GM12878 (cell line): ENCODE measurements at regions not wholly inside any gene's neighbourhood (a gene's known extent, or its start where the extent isn't known, plus 50 kb on each side); places are given as distances from the start of the nearest gene placed in this dataset.

Experiments
- ATAC-seq: fragments of 200-7000 bp; cut with Tn5 transposase; 3 replicates; pipeline ENCODE4 v1.9.1; 2020; ENCODE audit warnings: mild to moderate bottlenecking, moderate library complexity
- BruUV-seq: library from RNA; stranded (reverse); fragments of 400-500 nt; replicated peaks from 2 replicates; lab custom pipeline; 2021; lab: Mats Ljungman, UMichigan
- CTCF ChIA-PET: fragments of 300-600 bp; sonication (Branson Sonifier 250); formaldehyde crosslinking; extraction: SDS; loops from one replicate; lab custom pipeline; 2021; ENCODE audit warnings: inconsistent platforms; lab: Yijun Ruan, JAX
- POLR2A ChIA-PET: fragments of 350-600 bp; formaldehyde crosslinking; extraction: SDS; loops from one replicate; lab custom pipeline; 2021; ENCODE audit warnings: inconsistent platforms; lab: Charles Lee
- RAD21 ChIA-PET: fragments of 300-600 bp; sonication (Branson Sonifier 250); formaldehyde crosslinking; loops from one replicate; lab custom pipeline; 2023; ENCODE audit warnings: antibody characterized with exemption; ENCODE audit not compliant: unreplicated experiment; lab: Charles Lee
- SMC1A ChIA-PET: fragments of 300-600 bp; sonication (Branson Sonifier 250); formaldehyde crosslinking; loops from one replicate; lab custom pipeline; 2023; ENCODE audit not compliant: unreplicated experiment, uncharacterized antibody; lab: Charles Lee
- DNase-seq: peaks from one replicate; pipeline ENCODE4 v3.0.0-alpha.2; 2011; ENCODE audit warnings: low read depth, low spot score
- FAIRE-seq: peaks from 3 replicates; lab custom pipeline; 2011; peaks lifted over from hg19 to GRCh38; lab: Jason Lieb, UNC
- H2AFZ ChIP-seq: 2 replicates; pipeline ENCODE4 v1.6.0; 2011; ENCODE audit warnings: low read depth, low read length, control low read depth; ENCODE audit not compliant: control insufficient read depth
- H3K27ac ChIP-seq: 2 replicates; pipeline ENCODE4 v1.5.1; 2011; ENCODE audit warnings: control low read depth; ENCODE audit not compliant: control insufficient read depth, insufficient read depth
- H3K27me3 ChIP-seq, 2 experiments: replicated peaks in 1 of 2; 2 replicates each; pipeline versions ENCODE4 v1.6.0 to v1.6.1; 2011; ENCODE audit warnings: low read length in 1 of 2; ENCODE audit not compliant: control insufficient read depth in 2 of 2, insufficient read depth in 2 of 2
- H3K36me3 ChIP-seq, 2 experiments: 2 replicates each; pipeline ENCODE4 v1.5.1; 2011; ENCODE audit warnings: low read length in 1 of 2; ENCODE audit not compliant: control insufficient read depth in 2 of 2, insufficient read depth in 2 of 2
- H3K4me1 ChIP-seq: 2 replicates; pipeline ENCODE4 v1.6.1; 2011; ENCODE audit warnings: mild to moderate bottlenecking, low read length, moderate library complexity, mixed read lengths; ENCODE audit not compliant: control insufficient read depth, insufficient read depth
- H3K4me2 ChIP-seq: 2 replicates; pipeline ENCODE4 v1.6.0; 2011; ENCODE audit warnings: control low read depth; ENCODE audit not compliant: control insufficient read depth, insufficient read depth
- H3K4me3 ChIP-seq: fragments of 200-600 bp; sonication (generic); 2 replicates; pipeline ENCODE4 v1.5.1; 2016
- H3K79me2 ChIP-seq: 2 replicates; pipeline ENCODE4 v1.6.0; 2011; ENCODE audit warnings: low read length; ENCODE audit not compliant: control insufficient read depth, insufficient read depth
- H3K9ac ChIP-seq: 2 replicates; pipeline ENCODE4 v1.8.0; 2011; ENCODE audit warnings: low read length, control low read depth, mixed read lengths; ENCODE audit not compliant: control insufficient read depth, insufficient read depth
- H3K9me3 ChIP-seq: replicated peaks from 3 replicates; pipeline ENCODE4 v1.5.1; 2011; ENCODE audit warnings: mild to moderate bottlenecking, low read length; ENCODE audit not compliant: control insufficient read depth, insufficient read depth
- H4K20me1 ChIP-seq: 2 replicates; pipeline ENCODE4 v1.6.0; 2011; ENCODE audit not compliant: control insufficient read depth, insufficient read depth
- CBFB ChIP-seq: IDR thresholded peaks from 2 replicates; pipeline ENCODE4 v1.6.1; 2016; ENCODE audit warnings: antibody characterized with exemption, low read depth
- CBX3 ChIP-seq: fragments of 200-600 bp; sonication (generic); IDR thresholded peaks from 2 replicates; pipeline ENCODE4 v1.6.1; 2016; ENCODE audit warnings: low read depth, borderline replicate concordance
- EED ChIP-seq: sonication (generic); IDR thresholded peaks from 2 replicates; pipeline ENCODE4 v1.6.1; 2016; ENCODE audit warnings: antibody characterized with exemption, low read depth
- EP300 ChIP-seq, 2 experiments: fragments of 150-350 bp in 1 of 2; IDR thresholded peaks; 2 replicates each; pipeline ENCODE4 v1.6.1; 2011 to 2012; ENCODE audit warnings: low read depth in 2 of 2, low read length in 2 of 2, borderline replicate concordance in 1 of 2, improper control_type of control experiment in 1 of 2, inconsistent platforms in 1 of 2; ENCODE audit not compliant: control insufficient read depth in 1 of 2
- ETV6 ChIP-seq, 2 experiments: fragments of 450-650 bp in 1 of 2; IDR thresholded peaks in 1 of 2; conservative IDR thresholded peaks in 1 of 2; 2 replicates each; pipeline ENCODE4 v1.6.1; 2014; ENCODE audit warnings: antibody characterized with exemption in 1 of 2, borderline replicate concordance in 1 of 2, low read depth in 1 of 2, mild to moderate bottlenecking in 1 of 2, moderate library complexity in 1 of 2
- NR2F1 ChIP-seq: fragments of 450-650 bp; conservative IDR thresholded peaks from 2 replicates; pipeline ENCODE4 v1.6.1; 2017; ENCODE audit warnings: mild to moderate bottlenecking
- RBBP5 ChIP-seq: fragments of 200-600 bp; sonication (generic); conservative IDR thresholded peaks from 2 replicates; pipeline ENCODE4 v1.6.1; 2016
- SIN3A ChIP-seq: IDR thresholded peaks from 2 replicates; pipeline ENCODE4 v1.6.1; 2012; ENCODE audit warnings: low read depth, low read length, improper control_type of control experiment
- SMARCA5 ChIP-seq: fragments of 450-650 bp; IDR thresholded peaks from 2 replicates; pipeline ENCODE4 v1.6.1; 2017; ENCODE audit warnings: mild to moderate bottlenecking
- SMC3 ChIP-seq: IDR thresholded peaks from 2 replicates; pipeline ENCODE4 v1.6.1; 2011; ENCODE audit warnings: low read length, improper control_type of control experiment, borderline replicate concordance
- TCF3 ChIP-seq: IDR thresholded peaks from 2 replicates; pipeline ENCODE4 v1.6.1; 2012; ENCODE audit warnings: low read depth, mild to moderate bottlenecking, low read length, borderline replicate concordance; ENCODE audit not compliant: insufficient read depth
- ZNF207 ChIP-seq: fragments of 450-650 bp; IDR thresholded peaks from 2 replicates; pipeline ENCODE4 v1.6.1; 2014; ENCODE audit warnings: antibody characterized with exemption, mild to moderate bottlenecking, borderline replicate concordance
- ZNF217 ChIP-seq: fragments of 450-650 bp; IDR thresholded peaks from 2 replicates; pipeline ENCODE4 v1.6.1; 2017; ENCODE audit warnings: antibody characterized with exemption, mild to moderate bottlenecking
- WGBS: methylation state at CpG from one replicate; pipeline ENCODE4 v1.1.6; 2016; ENCODE audit warnings: low lambda C conversion rate; ENCODE audit not compliant: insufficient replicate concordance, insufficient coverage; ENCODE audit errors: missing lambda C conversion rate; 5-methylcytosine and 5-hydroxymethylcytosine counted together
- in situ Hi-C: fragments of 300-500 bp; cut with MboI; formaldehyde crosslinking; loops from 9 replicates; pipeline ENCODE4 v1.14.3; 2018; ENCODE audit warnings: mixed read lengths
- intact Hi-C: fragments of 100-400 bp; cut with micrococcal nuclease; formaldehyde crosslinking; loops from one replicate; pipeline ENCODE4 v1.14.2; 2022; ENCODE audit not compliant: unreplicated experiment
- TF ChIP-seq, protein P1 (sequence below): IDR thresholded peaks from 2 replicates; pipeline ENCODE4 v1.6.1; 2012; ENCODE audit warnings: low read depth, low read length, improper control_type of control experiment

DNA sequence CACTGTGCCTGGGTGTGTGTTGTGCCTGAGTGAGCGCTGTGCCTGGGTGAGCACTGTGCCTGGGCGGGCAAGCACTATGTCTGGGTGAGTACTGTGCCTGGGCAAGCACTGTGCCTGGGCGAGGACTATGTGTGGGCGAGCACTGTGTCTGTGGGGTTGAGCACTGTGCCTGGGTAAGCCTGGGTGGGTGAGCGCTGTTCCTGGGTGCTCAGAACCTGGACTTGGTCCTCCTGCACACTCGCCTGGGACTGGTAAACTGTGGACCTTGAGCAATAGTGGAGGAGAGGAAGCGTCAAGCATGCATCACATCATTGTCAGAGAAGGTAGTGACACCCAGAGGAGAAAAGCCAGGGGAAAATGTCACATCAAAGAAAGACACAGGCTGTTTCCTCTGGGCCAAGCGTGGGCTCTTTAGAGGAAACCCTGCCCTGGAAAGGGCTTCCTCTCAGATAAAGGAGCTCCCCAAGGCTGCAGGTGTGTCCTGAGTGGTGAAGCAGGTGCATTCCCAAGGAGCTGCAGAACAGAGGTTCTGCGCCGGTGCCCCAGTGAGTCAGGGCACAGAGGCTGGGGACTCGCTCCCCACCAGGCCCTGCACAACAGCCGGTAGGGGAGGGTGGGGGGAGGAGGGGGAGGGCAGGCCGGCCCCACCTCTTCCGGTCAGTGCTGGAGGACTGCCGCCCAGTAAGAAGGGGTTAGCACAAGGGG lies 141.2 kb downstream of the TEX29 start:
- no peak for DNase-seq
- no TSS peak for BruUV-seq
- no peak overlapping the region for H3K4me2 ChIP-seq
- no peak overlapping the region for H2AFZ ChIP-seq
- no peaks in the 10 kb centered on the region for H3K79me2 ChIP-seq
- in situ Hi-C loops (loop anchor here (25.0 kb wide), 1 partner anchor 1401 kb away; no protein-coding TSS in a partner anchor), intact Hi-C loops (no loop called here)
- POLR2A ChIA-PET, result no interaction called here
- RAD21 ChIA-PET, result no interaction called here
- CTCF ChIA-PET, result no interaction called here
- H3K9ac ChIP-seq, result no peak overlapping the region
- no peaks in the 10 kb centered on the region for H3K36me3 ChIP-seq
- peaks cover 0 to 2% of the 10 kb centered on the region in 2 experiments; a peak in 1 of 4 replicates for H3K27me3 ChIP-seq
- SMC1A ChIA-PET, result no interaction called here
- H3K4me3 ChIP-seq, result no peak overlapping the region
- ATAC-seq, result no peak; the same call in 2 of the 3 replicates
- TF ChIP-seq SMC3 (no peak), NR2F1 (no peak), EED (no peak), ZNF207 (no peak), EP300 (IDR thresholded peaks at IDR 0.05; ENCODE audit: borderline replicate concordance in 1 of 2, control insufficient read depth in 1 of 2, low read depth in 2 of 2, low read length in 2 of 2) (no peak), ETV6 (conservative IDR thresholded peaks at IDR 0.05 in 1 of 2, IDR thresholded peaks at IDR 0.05 in 1 of 2; ENCODE audit: borderline replicate concordance in 1 of 2, low read depth in 1 of 2) (no peak), CBX3 (no peak), CBFB (no peak), SIN3A (no peak), RBBP5 (no peak), TCF3 (no peak), SMARCA5 (no peak), ZNF217 (no peak)
- TF ChIP-seq, protein P1, sequence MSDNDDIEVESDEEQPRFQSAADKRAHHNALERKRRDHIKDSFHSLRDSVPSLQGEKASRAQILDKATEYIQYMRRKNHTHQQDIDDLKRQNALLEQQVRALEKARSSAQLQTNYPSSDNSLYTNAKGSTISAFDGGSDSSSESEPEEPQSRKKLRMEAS, result no peak
- H3K27ac ChIP-seq, result no peak overlapping the region
- H3K4me1 ChIP-seq, result no peaks in the 10 kb centered on the region
- WGBS, result under 1% methylated on average over 11 of the region's 15 CpGs
- FAIRE-seq, result no peak
- H4K20me1 ChIP-seq, result no peaks in the 10 kb centered on the region
- no peaks in the 10 kb centered on the region for H3K9me3 ChIP-seq
